Omental fat pad (tissue), 3 donors: ENCODE measurements at regions not wholly inside any gene's neighbourhood (a gene's known extent, or its start where the extent isn't known, plus 50 kb on each side); places are given as distances from the start of the nearest gene placed in this dataset.

Experiments used
- ATAC-seq: fragments of 150-250 bp; one replicate; pipeline ENCODE4 v1.9.1; 2016; ENCODE audit warnings: mild to moderate bottlenecking, moderate library complexity; ENCODE audit not compliant: low FRiP score
- DNase-seq: peaks from one replicate; pipeline ENCODE4 v3.0.0-alpha.2; 2019; ENCODE audit warnings: low spot score
- CTCF ChIP-seq, 3 donors: fragments of 450-650 bp; IDR thresholded peaks; one replicate each; pipeline ENCODE4 v1.5.1; 2016 to 2017; ENCODE audit warnings: antibody characterized with exemption in 3 of 3, mild to moderate bottlenecking in 3 of 3, moderate library complexity in 2 of 3

DNA sequence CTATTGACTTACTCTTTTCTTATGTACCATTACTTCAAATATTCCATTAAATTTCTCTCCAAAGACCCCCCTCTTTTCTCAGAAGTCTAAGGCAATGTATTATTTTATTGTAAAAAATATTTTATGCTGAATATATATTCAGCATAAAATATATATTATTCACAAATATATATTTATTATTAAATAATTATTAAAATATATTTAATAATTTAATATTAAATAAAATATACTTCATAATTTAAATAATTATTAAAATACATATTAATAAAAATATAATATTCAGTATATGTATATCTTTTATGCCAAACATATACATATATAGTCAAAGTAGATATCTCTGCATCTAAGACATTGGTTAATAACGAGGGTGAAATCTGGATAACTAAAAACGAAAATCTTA is 418.4 kb downstream of the GASK1B start:
- TF ChIP-seq CTCF (IDR thresholded peaks at IDR 0.05) = no peak
- no peak for DNase-seq
- no peak for ATAC-seq

GRCh38 chr4:157751631-157752030 is 421.2 kb downstream of the GASK1B start:
- ATAC-seq = no peak
- TF ChIP-seq CTCF (IDR thresholded peaks at IDR 0.05) = no peak
- DNase-seq = no peak

- DNase-seq (no peak), ATAC-seq (no peak)
- no peak for TF ChIP-seq CTCF (IDR thresholded peaks at IDR 0.05)
These were observed 431.2 kb downstream of the GASK1B start for GRCh38 chr4:157741642-157742041.

DNA sequence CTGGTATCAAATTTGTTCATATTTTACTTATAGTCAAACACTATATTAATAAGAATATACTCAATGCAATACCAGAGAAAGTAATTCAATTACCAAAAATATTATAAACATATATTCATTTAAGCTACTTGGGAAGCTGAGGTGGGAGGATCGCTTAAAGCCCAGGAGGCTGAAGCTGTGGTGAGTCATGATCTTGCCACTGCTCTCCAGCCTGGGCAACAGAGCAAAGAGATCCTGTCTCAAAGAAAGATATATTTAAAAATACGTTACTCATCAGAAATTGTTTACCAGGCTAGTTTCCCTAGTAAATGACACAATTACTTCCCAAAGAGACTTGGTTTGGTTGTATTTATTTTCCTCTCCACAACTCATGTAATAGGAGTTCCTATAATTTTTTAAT is 433.6 kb downstream of the GASK1B start:
- no peak for ATAC-seq
- DNase-seq = no peak
- no peak for TF ChIP-seq CTCF (IDR thresholded peaks at IDR 0.05)

DNA sequence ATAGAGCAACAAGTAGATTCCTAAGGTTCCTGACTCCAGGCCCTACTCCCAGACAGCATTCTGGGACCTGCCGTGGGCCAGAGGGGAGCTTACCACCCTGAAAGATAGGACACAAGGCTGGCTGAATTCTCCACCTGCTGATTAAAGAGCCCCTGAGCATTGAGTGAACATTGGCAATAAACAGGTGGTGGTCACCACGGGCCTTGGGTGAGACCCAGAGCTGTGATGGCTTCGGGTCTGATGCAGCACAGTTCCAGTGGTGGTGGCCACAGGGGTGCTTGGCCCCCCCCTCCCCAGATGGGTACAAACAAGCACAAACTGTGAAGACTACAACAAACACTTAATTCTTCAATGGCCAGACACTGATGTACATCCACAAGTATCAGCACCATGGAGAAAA is 444.6 kb downstream of the GASK1B start:
- TF ChIP-seq CTCF (IDR thresholded peaks at IDR 0.05) = no peak
- DNase-seq (no peak), ATAC-seq (no peak)

GRCh38 chr4:157727163-157727562 is 445.7 kb downstream of the GASK1B start:
- ATAC-seq (no peak), DNase-seq (no peak)
- TF ChIP-seq CTCF (IDR thresholded peaks at IDR 0.05) = no peak

GRCh38 chr4:157722146-157722545 is 450.7 kb downstream of the GASK1B start:
- no peak for DNase-seq
- no peak for ATAC-seq
- no peak for TF ChIP-seq CTCF (IDR thresholded peaks at IDR 0.05)
